ENCODE measurements at regions not wholly inside any gene's neighbourhood (a gene's known extent, or its start where the extent isn't known, plus 50 kb on each side); places are given as distances from the start of the nearest gene placed in this dataset.

DNA sequence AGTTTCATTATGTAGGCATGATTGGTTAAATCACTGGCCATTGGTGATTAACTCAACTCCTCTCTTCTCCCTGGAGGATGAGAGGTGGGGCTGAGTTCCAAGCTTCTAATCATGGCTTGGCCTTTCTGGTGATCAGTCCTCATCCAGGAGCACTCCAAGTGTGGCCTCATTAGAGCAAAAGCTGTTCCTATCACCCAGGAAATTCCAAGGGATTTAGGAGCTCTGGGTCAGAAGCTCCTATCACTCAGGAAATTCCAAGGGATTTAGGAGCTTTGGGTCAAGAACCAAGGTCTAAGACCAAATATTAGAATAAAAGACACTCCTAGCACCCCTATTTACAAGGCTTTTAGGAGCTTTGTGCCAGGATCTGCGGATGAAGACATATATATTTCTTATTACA is 168.0 kb upstream of the BDNF start (continued):
- TF ChIP-seq, protein P1, sequence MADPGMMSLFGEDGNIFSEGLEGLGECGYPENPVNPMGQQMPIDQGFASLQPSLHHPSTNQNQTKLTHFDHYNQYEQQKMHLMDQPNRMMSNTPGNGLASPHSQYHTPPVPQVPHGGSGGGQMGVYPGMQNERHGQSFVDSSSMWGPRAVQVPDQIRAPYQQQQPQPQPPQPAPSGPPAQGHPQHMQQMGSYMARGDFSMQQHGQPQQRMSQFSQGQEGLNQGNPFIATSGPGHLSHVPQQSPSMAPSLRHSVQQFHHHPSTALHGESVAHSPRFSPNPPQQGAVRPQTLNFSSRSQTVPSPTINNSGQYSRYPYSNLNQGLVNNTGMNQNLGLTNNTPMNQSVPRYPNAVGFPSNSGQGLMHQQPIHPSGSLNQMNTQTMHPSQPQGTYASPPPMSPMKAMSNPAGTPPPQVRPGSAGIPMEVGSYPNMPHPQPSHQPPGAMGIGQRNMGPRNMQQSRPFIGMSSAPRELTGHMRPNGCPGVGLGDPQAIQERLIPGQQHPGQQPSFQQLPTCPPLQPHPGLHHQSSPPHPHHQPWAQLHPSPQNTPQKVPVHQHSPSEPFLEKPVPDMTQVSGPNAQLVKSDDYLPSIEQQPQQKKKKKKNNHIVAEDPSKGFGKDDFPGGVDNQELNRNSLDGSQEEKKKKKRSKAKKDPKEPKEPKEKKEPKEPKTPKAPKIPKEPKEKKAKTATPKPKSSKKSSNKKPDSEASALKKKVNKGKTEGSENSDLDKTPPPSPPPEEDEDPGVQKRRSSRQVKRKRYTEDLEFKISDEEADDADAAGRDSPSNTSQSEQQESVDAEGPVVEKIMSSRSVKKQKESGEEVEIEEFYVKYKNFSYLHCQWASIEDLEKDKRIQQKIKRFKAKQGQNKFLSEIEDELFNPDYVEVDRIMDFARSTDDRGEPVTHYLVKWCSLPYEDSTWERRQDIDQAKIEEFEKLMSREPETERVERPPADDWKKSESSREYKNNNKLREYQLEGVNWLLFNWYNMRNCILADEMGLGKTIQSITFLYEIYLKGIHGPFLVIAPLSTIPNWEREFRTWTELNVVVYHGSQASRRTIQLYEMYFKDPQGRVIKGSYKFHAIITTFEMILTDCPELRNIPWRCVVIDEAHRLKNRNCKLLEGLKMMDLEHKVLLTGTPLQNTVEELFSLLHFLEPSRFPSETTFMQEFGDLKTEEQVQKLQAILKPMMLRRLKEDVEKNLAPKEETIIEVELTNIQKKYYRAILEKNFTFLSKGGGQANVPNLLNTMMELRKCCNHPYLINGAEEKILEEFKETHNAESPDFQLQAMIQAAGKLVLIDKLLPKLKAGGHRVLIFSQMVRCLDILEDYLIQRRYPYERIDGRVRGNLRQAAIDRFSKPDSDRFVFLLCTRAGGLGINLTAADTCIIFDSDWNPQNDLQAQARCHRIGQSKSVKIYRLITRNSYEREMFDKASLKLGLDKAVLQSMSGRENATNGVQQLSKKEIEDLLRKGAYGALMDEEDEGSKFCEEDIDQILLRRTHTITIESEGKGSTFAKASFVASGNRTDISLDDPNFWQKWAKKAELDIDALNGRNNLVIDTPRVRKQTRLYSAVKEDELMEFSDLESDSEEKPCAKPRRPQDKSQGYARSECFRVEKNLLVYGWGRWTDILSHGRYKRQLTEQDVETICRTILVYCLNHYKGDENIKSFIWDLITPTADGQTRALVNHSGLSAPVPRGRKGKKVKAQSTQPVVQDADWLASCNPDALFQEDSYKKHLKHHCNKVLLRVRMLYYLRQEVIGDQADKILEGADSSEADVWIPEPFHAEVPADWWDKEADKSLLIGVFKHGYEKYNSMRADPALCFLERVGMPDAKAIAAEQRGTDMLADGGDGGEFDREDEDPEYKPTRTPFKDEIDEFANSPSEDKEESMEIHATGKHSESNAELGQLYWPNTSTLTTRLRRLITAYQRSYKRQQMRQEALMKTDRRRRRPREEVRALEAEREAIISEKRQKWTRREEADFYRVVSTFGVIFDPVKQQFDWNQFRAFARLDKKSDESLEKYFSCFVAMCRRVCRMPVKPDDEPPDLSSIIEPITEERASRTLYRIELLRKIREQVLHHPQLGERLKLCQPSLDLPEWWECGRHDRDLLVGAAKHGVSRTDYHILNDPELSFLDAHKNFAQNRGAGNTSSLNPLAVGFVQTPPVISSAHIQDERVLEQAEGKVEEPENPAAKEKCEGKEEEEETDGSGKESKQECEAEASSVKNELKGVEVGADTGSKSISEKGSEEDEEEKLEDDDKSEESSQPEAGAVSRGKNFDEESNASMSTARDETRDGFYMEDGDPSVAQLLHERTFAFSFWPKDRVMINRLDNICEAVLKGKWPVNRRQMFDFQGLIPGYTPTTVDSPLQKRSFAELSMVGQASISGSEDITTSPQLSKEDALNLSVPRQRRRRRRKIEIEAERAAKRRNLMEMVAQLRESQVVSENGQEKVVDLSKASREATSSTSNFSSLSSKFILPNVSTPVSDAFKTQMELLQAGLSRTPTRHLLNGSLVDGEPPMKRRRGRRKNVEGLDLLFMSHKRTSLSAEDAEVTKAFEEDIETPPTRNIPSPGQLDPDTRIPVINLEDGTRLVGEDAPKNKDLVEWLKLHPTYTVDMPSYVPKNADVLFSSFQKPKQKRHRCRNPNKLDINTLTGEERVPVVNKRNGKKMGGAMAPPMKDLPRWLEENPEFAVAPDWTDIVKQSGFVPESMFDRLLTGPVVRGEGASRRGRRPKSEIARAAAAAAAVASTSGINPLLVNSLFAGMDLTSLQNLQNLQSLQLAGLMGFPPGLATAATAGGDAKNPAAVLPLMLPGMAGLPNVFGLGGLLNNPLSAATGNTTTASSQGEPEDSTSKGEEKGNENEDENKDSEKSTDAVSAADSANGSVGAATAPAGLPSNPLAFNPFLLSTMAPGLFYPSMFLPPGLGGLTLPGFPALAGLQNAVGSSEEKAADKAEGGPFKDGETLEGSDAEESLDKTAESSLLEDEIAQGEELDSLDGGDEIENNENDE (IDR thresholded peaks at IDR 0.05; ENCODE audit: insufficient replicate concordance, low read length), result no peak
- TF ChIP-seq NRF1 (IDR thresholded peaks at IDR 0.05; ENCODE audit: low read depth, low read length) (no peak), SUZ12 (IDR thresholded peaks at IDR 0.05; ENCODE audit: low read length) (no peak), HDAC2 (IDR thresholded peaks at IDR 0.05; ENCODE audit: borderline replicate concordance in 1 of 2, low read depth in 2 of 2, low read length in 2 of 2) (no peak)
